RWPE2 (cell line): ENCODE measurements at regions not wholly inside any gene's neighbourhood (a gene's known extent, or its start where the extent isn't known, plus 50 kb on each side); places are given as distances from the start of the nearest gene placed in this dataset.
"Not testable (repeated sequence)": the region's sequence is repeated elsewhere in the genome, so short reads cannot be mapped to it uniquely, and the experiment has no call there.

ENCODE experiments used
- ATAC-seq: fragments of 200-7000 bp; cut with Tn5 transposase; 3 replicates; pipeline ENCODE4 v1.9.1; 2021; ENCODE audit warnings: low read depth
- DNase-seq: peaks from one replicate; pipeline ENCODE4 v3.0.0-alpha.2; 2020; ENCODE audit warnings: low spot score
- H3K27ac ChIP-seq: fragments of 450-650 bp; 2 replicates; pipeline ENCODE4 v1.5.1; 2017; ENCODE audit warnings: mild to moderate bottlenecking; ENCODE audit not compliant: poor library complexity, severe bottlenecking
- H3K27me3 ChIP-seq: fragments of 250-450 bp; sonication (Bioruptor Pico); 2 replicates; pipeline ENCODE4 v1.5.1; 2021; ENCODE audit warnings: mild to moderate bottlenecking, moderate library complexity; ENCODE audit not compliant: insufficient read depth, poor library complexity, severe bottlenecking
- H3K36me3 ChIP-seq: fragments of 250-450 bp; sonication (Bioruptor Pico); 2 replicates; pipeline ENCODE4 v1.5.1; 2020; ENCODE audit warnings: low read depth, mild to moderate bottlenecking, moderate library complexity
- H3K4me1 ChIP-seq: fragments of 250-450 bp; sonication (Bioruptor Pico); 2 replicates; pipeline ENCODE4 v1.5.1; 2021; ENCODE audit warnings: mild to moderate bottlenecking, moderate library complexity; ENCODE audit not compliant: insufficient read depth, poor library complexity, severe bottlenecking
- H3K4me3 ChIP-seq: fragments of 250-450 bp; sonication (Bioruptor Pico); 2 replicates; pipeline ENCODE4 v1.5.1; 2021; ENCODE audit warnings: mild to moderate bottlenecking, moderate library complexity; ENCODE audit not compliant: severe bottlenecking
- H3K9me3 ChIP-seq: fragments of 250-450 bp; sonication (Bioruptor Pico); 2 replicates; pipeline ENCODE4 v1.5.1; 2021; ENCODE audit warnings: mild to moderate bottlenecking, moderate library complexity; ENCODE audit not compliant: severe bottlenecking
- CTCF ChIP-seq: fragments of 450-650 bp; IDR thresholded peaks from one replicate; pipeline ENCODE4 v1.5.1; 2017; ENCODE audit warnings: mild to moderate bottlenecking, moderate library complexity; ENCODE audit not compliant: poor library complexity, severe bottlenecking

GRCh38 chr2:107719836-107720235 is 106.9 kb upstream of the RGPD4 start:
- H3K36me3 ChIP-seq, result no peaks in the 10 kb centered on the region
- no peak for DNase-seq
- no peak for ATAC-seq
- H3K27me3 ChIP-seq, result no peaks in the 10 kb centered on the region
- no peak overlapping the region for H3K27ac ChIP-seq
- no peak for TF ChIP-seq CTCF
- H3K4me3 ChIP-seq, result no peak overlapping the region
- H3K9me3 ChIP-seq, result no peaks in the 10 kb centered on the region
- no peaks in the 10 kb centered on the region for H3K4me1 ChIP-seq

- no peak overlapping the region for H3K27ac ChIP-seq
- H3K27me3 ChIP-seq, result no peaks in the 10 kb centered on the region
- no peak overlapping the region for H3K4me3 ChIP-seq
- DNase-seq (no peak), ATAC-seq (no peak)
- no peaks in the 10 kb centered on the region for H3K4me1 ChIP-seq
- no peak for TF ChIP-seq CTCF
- no peaks in the 10 kb centered on the region for H3K36me3 ChIP-seq
- H3K9me3 ChIP-seq, result no peaks in the 10 kb centered on the region
Measured at GRCh38 chr2:107721178-107721577, 105.5 kb upstream of the RGPD4 start.

GRCh38 chr2:107721586-107721985 is 105.1 kb upstream of the RGPD4 start:
- no peak overlapping the region for H3K27ac ChIP-seq
- no peaks in the 10 kb centered on the region for H3K9me3 ChIP-seq
- no peak for TF ChIP-seq CTCF
- H3K4me1 ChIP-seq, result no peaks in the 10 kb centered on the region
- DNase-seq (no peak), ATAC-seq (no peak)
- H3K4me3 ChIP-seq, result no peak overlapping the region
- no peaks in the 10 kb centered on the region for H3K27me3 ChIP-seq
- H3K36me3 ChIP-seq, result no peaks in the 10 kb centered on the region

GRCh38 chr2:107725824-107726223 is 100.9 kb upstream of the RGPD4 start:
- not testable (repeated sequence) for H3K9me3 ChIP-seq, H3K4me3 ChIP-seq, H3K27ac ChIP-seq, DNase-seq, H3K27me3 ChIP-seq, ATAC-seq, H3K4me1 ChIP-seq, H3K36me3 ChIP-seq

- Histone ChIP-seq H3K9me3 (no peaks in the 10 kb centered on the region), H3K4me3 (no peak overlapping the region), H3K27ac (no peak overlapping the region), H3K36me3 (no peaks in the 10 kb centered on the region), H3K27me3 (no peaks in the 10 kb centered on the region), H3K4me1 (no peaks in the 10 kb centered on the region)
- ATAC-seq, result no peak
- no peak for DNase-seq
- TF ChIP-seq CTCF, result no peak
Measured at GRCh38 chr2:107727318-107727717, 99.4 kb upstream of the RGPD4 start.
